Transverse colon (tissue), 4 donors: ENCODE measurements at regions not wholly inside any gene's neighbourhood (a gene's known extent, or its start where the extent isn't known, plus 50 kb on each side); places are given as distances from the start of the nearest gene placed in this dataset.

ENCODE experiments used
- DNase-seq: peaks from one replicate; pipeline ENCODE4 v3.0.0-alpha.2; 2019
- H3K27ac ChIP-seq, 4 donors: fragments of 200-600 bp; sonication (generic); 2 replicates each; pipeline ENCODE4 v1.5.1; 2016 to 2018; ENCODE audit warnings: inconsistent platforms in 4 of 4
- H3K27me3 ChIP-seq: fragments of 200-600 bp; sonication (generic); 2 replicates; pipeline ENCODE4 v1.5.1; 2017; ENCODE audit warnings: inconsistent platforms
- H3K36me3 ChIP-seq, 4 donors: fragments of 200-600 bp; sonication (generic); 2 replicates each; pipeline ENCODE4 v1.5.1; 2017 to 2019; ENCODE audit warnings: inconsistent platforms in 4 of 4
- H3K4me1 ChIP-seq, 4 donors: fragments of 200-600 bp; sonication (generic); 2 replicates each; pipeline ENCODE4 v1.5.1; 2017 to 2020; ENCODE audit warnings: inconsistent platforms in 4 of 4
- H3K4me3 ChIP-seq, 4 donors: fragments of 200-600 bp; sonication (generic); 1 replicate in 1 of 4; 2 replicates in 3 of 4; pipeline versions ENCODE4 v1.5.1 to v1.6.1; 2017 to 2019; ENCODE audit warnings: inconsistent platforms in 4 of 4
- H3K9me3 ChIP-seq, 2 donors: fragments of 200-600 bp; sonication (generic); 2 replicates each; pipeline ENCODE4 v1.5.1; 2017 to 2019; ENCODE audit warnings: inconsistent platforms in 2 of 2
- EP300 ChIP-seq: sonication (generic); formaldehyde crosslinking; IDR thresholded peaks from one replicate; pipeline ENCODE4 v1.6.1; 2017; ENCODE audit warnings: antibody characterized with exemption, low read depth
- POLR2A ChIP-seq: fragments of 450-650 bp; IDR thresholded peaks from one replicate; pipeline ENCODE4 v1.6.1; 2016; ENCODE audit warnings: antibody characterized with exemption, mild to moderate bottlenecking, moderate library complexity
- POLR2AphosphoS5 ChIP-seq, 3 donors: sonication (generic); formaldehyde crosslinking; IDR thresholded peaks; one replicate each; pipeline ENCODE4 v1.6.1; 2016; ENCODE audit warnings: antibody characterized with exemption in 3 of 3
- WGBS, 2 donors: methylation state at CpG; one replicate each; pipeline ENCODE4 v1.1.5; 2018; ENCODE audit warnings: low coverage in 1 of 2; 5-methylcytosine and 5-hydroxymethylcytosine counted together
- in situ Hi-C, 4 donors: fragments of 200-750 bp; cut with MboI; loops; one replicate each; pipeline versions ENCODE4 v1.15.0 to v1.15.1; 2017; ENCODE audit warnings: low sequenced_read_pairs in 3 of 4, low pct_ligation_motif_present in 1 of 4, low pct_unique_long_range_greater_than_20kb in 1 of 4
- intact Hi-C: fragments of 100-400 bp; cut with DNase I; formaldehyde crosslinking; loops from one replicate; pipeline ENCODE4 v1.15.1; 2023; ENCODE audit warnings: low total_unique reads
- TF ChIP-seq, protein P1 (sequence below), 5 experiments: fragments of 200-600 bp in 3 of 5; fragments of 450-650 bp in 2 of 5; sonication (generic) in 3 of 5; IDR thresholded peaks; 1 replicate in 2 of 5; 2 replicates in 3 of 5; pipeline ENCODE4 v1.5.1; 2016 to 2017; ENCODE audit warnings: antibody characterized with exemption in 5 of 5, inconsistent platforms in 3 of 5, mild to moderate bottlenecking in 2 of 5, moderate library complexity in 1 of 5

DNA sequence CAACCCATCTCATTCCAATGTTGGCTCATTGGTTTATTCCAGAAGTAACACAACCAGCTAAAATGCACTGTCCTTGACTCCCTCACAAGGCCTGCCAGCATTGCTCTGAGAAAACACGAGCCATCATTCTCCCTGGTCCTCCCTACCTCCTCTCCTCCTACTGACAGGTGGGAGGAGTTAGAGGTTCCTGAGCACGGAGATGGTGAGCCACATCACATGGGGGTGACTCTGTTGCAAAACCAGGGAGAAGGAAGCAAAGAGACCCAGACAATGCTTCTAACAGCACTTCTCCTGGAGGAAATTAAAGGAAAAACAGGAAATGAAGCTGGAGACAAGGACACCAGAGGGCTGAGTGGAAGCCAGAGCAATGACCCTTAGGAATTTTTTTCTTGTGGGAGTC lies 667.4 kb downstream of the NTRK3 start:
- Histone ChIP-seq H3K36me3 (no peaks in the 10 kb centered on the region), H3K27ac (no peak overlapping the region), H3K27me3 (no peaks in the 10 kb centered on the region), H3K4me1 (no peaks in the 10 kb centered on the region), H3K9me3 (no peaks in the 10 kb centered on the region), H3K4me3 (no peak overlapping the region)
- no peak for TF ChIP-seq POLR2AphosphoS5 (IDR thresholded peaks at IDR 0.05)
- TF ChIP-seq, protein P1, sequence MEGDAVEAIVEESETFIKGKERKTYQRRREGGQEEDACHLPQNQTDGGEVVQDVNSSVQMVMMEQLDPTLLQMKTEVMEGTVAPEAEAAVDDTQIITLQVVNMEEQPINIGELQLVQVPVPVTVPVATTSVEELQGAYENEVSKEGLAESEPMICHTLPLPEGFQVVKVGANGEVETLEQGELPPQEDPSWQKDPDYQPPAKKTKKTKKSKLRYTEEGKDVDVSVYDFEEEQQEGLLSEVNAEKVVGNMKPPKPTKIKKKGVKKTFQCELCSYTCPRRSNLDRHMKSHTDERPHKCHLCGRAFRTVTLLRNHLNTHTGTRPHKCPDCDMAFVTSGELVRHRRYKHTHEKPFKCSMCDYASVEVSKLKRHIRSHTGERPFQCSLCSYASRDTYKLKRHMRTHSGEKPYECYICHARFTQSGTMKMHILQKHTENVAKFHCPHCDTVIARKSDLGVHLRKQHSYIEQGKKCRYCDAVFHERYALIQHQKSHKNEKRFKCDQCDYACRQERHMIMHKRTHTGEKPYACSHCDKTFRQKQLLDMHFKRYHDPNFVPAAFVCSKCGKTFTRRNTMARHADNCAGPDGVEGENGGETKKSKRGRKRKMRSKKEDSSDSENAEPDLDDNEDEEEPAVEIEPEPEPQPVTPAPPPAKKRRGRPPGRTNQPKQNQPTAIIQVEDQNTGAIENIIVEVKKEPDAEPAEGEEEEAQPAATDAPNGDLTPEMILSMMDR (IDR thresholded peaks at IDR 0.05): no peak
- no peak for TF ChIP-seq EP300
- TF ChIP-seq POLR2A: no peak
- intact Hi-C loops: no loop called here
- DNase-seq: no peak
- 77% methylated on average over 2 of the region's 2 CpGs; no CpG with 5 or more reads in 1 of the 2 donors for WGBS, 2 donors
- in situ Hi-C loops: no loop called here

DNA sequence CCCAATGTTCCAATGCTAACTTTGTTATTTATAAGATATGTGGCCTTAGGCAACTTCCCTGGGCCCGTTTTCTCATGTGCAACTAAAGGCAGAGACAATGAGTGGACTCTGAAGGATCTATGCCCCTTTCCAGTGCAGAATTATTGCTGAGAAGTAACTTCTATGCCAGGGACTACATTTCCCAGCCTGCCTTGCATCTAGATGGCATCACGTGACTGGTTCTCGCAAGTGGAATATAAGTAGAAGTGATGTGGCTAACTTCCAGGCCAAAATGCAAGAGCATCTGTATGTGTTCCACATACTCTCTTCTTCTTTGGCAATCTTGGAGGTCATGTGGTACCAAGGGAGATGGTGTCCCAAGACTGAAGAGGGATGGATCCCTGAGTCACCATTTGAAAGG lies 674.4 kb downstream of the NTRK3 start:
- H3K36me3 ChIP-seq: no peaks in the 10 kb centered on the region
- TF ChIP-seq POLR2A (no peak), EP300 (no peak), POLR2AphosphoS5 (IDR thresholded peaks at IDR 0.05) (no peak)
- TF ChIP-seq, protein P1 (IDR thresholded peaks at IDR 0.05): no peak
- no peaks in the 10 kb centered on the region for H3K4me1 ChIP-seq
- H3K4me3 ChIP-seq: no peak overlapping the region
- no peak overlapping the region for H3K27ac ChIP-seq
- in situ Hi-C loops (no loop called here), intact Hi-C loops (no loop called here)
- no peaks in the 10 kb centered on the region for H3K27me3 ChIP-seq
- H3K9me3 ChIP-seq: no peaks in the 10 kb centered on the region
- 65 to 80% methylated on average over 2 to 3 of the region's 3 CpGs for WGBS, 2 donors
- no peak for DNase-seq

DNA sequence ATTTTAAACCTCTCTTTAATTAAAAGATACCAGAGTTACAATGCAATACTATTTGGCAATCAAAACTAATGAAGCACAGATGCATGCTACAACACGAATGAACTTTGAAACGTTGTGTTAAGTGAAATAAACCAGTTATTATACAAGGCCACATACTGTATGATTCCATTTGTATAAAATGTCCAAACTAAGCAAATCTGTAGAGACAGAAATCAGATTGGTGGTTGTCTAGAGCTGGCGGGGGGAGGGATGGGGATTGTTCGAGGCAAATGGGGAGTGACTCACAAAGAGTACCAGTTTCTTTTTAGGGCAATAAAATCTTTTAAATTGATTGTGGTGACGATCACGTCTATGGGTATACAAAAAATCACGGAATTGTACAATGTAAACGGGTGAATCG lies 677.0 kb downstream of the NTRK3 start:
- Histone ChIP-seq H3K27ac (no peak overlapping the region), H3K4me3 (no peak overlapping the region), H3K4me1 (no peaks in the 10 kb centered on the region), H3K27me3 (no peaks in the 10 kb centered on the region), H3K36me3 (no peaks in the 10 kb centered on the region), H3K9me3 (no peaks in the 10 kb centered on the region)
- 64 to 75% methylated on average over 9 of the region's 9 CpGs for WGBS, 2 donors
- intact Hi-C loops: no loop called here
- in situ Hi-C loops: no loop called here
- DNase-seq: no peak
- TF ChIP-seq POLR2AphosphoS5 (IDR thresholded peaks at IDR 0.05) (no peak), POLR2A (no peak), EP300 (no peak)
- TF ChIP-seq, protein P1 (IDR thresholded peaks at IDR 0.05): no peak

DNA sequence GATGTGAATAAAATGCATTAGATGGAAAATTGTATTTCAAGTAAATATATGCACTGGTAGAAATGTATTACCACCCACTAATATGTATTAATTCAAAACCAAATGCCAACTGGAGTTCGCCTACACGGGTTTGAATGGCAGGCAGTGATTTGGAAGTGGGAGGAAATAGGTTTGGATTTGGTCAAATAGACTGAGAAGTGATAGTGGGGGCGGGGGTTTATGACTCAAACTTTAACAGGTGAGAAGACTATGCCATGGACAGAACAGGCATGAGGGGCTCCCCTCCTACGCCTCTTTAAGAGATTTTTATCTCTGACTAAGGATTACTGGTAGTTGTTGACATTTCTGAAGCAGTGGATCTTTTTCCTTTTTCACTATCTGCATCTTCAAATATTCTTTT lies 677.8 kb downstream of the NTRK3 start:
- TF ChIP-seq POLR2AphosphoS5 (IDR thresholded peaks at IDR 0.05) (no peak), POLR2A (no peak), EP300 (no peak)
- TF ChIP-seq, protein P1 (IDR thresholded peaks at IDR 0.05): no peak
- intact Hi-C loops: no loop called here
- H3K27ac ChIP-seq: no peak overlapping the region
- no peaks in the 10 kb centered on the region for H3K9me3 ChIP-seq
- DNase-seq: no peak
- H3K4me3 ChIP-seq: no peak overlapping the region
- no peaks in the 10 kb centered on the region for H3K36me3 ChIP-seq
- in situ Hi-C loops: no loop called here
- no peaks in the 10 kb centered on the region for H3K27me3 ChIP-seq
- no peaks in the 10 kb centered on the region for H3K4me1 ChIP-seq
- 53 to 76% methylated on average over 4 of the region's 4 CpGs for WGBS, 2 donors
